IMR-90 (cell line): ENCODE measurements at regions not wholly inside any gene's neighbourhood (a gene's known extent, or its start where the extent isn't known, plus 50 kb on each side); places are given as distances from the start of the nearest gene placed in this dataset.

Source experiments
- ATAC-seq: fragments of 200-7000 bp; cut with Tn5 transposase; 2 replicates; pipeline ENCODE4 v1.9.1; 2020; ENCODE audit warnings: low read depth, mild to moderate bottlenecking, moderate library complexity
- BruUV-seq: library from RNA; stranded (reverse); fragments of 400-500 nt; replicated peaks from 2 replicates; lab custom pipeline; 2021; lab: Mats Ljungman, UMichigan
- CTCF ChIA-PET: fragments of 300-600 bp; formaldehyde crosslinking; extraction: SDS; loops from one replicate; lab custom pipeline; 2021; ENCODE audit warnings: antibody characterized with exemption; lab: Yijun Ruan, JAX
- POLR2A ChIA-PET: fragments of 300-600 bp; sonication (Branson Sonifier 250); formaldehyde crosslinking; loops from one replicate; lab custom pipeline; 2022; ENCODE audit warnings: antibody characterized with exemption; ENCODE audit not compliant: unreplicated experiment; lab: Charles Lee
- DNase-seq: peaks from one replicate; pipeline ENCODE4 v3.0.0; 2013
- H2AFZ ChIP-seq: replicated peaks from 2 replicates; pipeline ENCODE3; 2013; ENCODE audit warnings: low read length, mild to moderate bottlenecking; ENCODE audit not compliant: poor library complexity
- H2AK5ac ChIP-seq: 2 replicates; pipeline ENCODE4 v1.6.1; 2013; ENCODE audit warnings: low read depth, low read length, inconsistent platforms
- H2AK9ac ChIP-seq: replicated peaks from 2 replicates; pipeline ENCODE3; 2013; ENCODE audit warnings: mild to moderate bottlenecking, low read depth, low read length, moderate library complexity; ENCODE audit not compliant: poor library complexity
- H2BK120ac ChIP-seq: 2 replicates; pipeline ENCODE4 v1.6.1; 2013; ENCODE audit warnings: low read depth, low read length, inconsistent platforms
- H2BK15ac ChIP-seq: 3 replicates; pipeline ENCODE4 v1.6.1; 2013; ENCODE audit warnings: low read depth, low read length, inconsistent platforms
- H2BK20ac ChIP-seq: 2 replicates; pipeline ENCODE4 v1.6.1; 2013; ENCODE audit warnings: low read depth, mild to moderate bottlenecking, inconsistent platforms, low read length, moderate library complexity
- H2BK5ac ChIP-seq: 2 replicates; pipeline ENCODE4 v1.6.1; 2013; ENCODE audit warnings: mild to moderate bottlenecking, low read depth, low read length, inconsistent platforms; ENCODE audit not compliant: poor library complexity, severe bottlenecking
- H3K14ac ChIP-seq: replicated peaks from 2 replicates; pipeline ENCODE4 v1.6.1; 2013; ENCODE audit warnings: low read depth, low read length, inconsistent platforms
- H3K18ac ChIP-seq: 2 replicates; pipeline ENCODE4 v1.6.1; 2013; ENCODE audit warnings: low read depth, low read length, control low read depth
- H3K23ac ChIP-seq: 2 replicates; pipeline ENCODE4 v1.6.1; 2013; ENCODE audit warnings: low read depth, low read length, inconsistent platforms
- H3K27ac ChIP-seq: 2 replicates; pipeline ENCODE4 v1.5.1; 2013; ENCODE audit warnings: mild to moderate bottlenecking, control low read depth, low read length; ENCODE audit not compliant: insufficient read depth
- H3K27me3 ChIP-seq: 2 replicates; pipeline ENCODE4 v1.6.1; 2013; ENCODE audit warnings: low read length; ENCODE audit not compliant: control insufficient read depth, insufficient read depth
- H3K36me3 ChIP-seq: 2 replicates; pipeline ENCODE4 v1.6.1; 2013; ENCODE audit warnings: low read length, mixed read lengths; ENCODE audit not compliant: control insufficient read depth, insufficient read depth
- H3K4ac ChIP-seq: 2 replicates; pipeline ENCODE4 v1.6.1; 2013; ENCODE audit warnings: low read depth, low read length, inconsistent platforms
- H3K4me1 ChIP-seq: 2 replicates; pipeline ENCODE4 v1.6.1; 2013; ENCODE audit warnings: low read length, mixed read lengths; ENCODE audit not compliant: control insufficient read depth, insufficient read depth
- H3K4me2 ChIP-seq: 2 replicates; pipeline ENCODE4 v1.6.1; 2013; ENCODE audit warnings: low read depth, mild to moderate bottlenecking, control low read depth, low read length, moderate library complexity
- H3K4me3 ChIP-seq: 2 replicates; pipeline ENCODE4 v1.5.1; 2013; ENCODE audit warnings: low read depth, mild to moderate bottlenecking, control low read depth, low read length, moderate library complexity; ENCODE audit not compliant: insufficient read depth
- H3K56ac ChIP-seq: 2 replicates; pipeline ENCODE4 v1.6.1; 2013; ENCODE audit warnings: low read length, inconsistent platforms; ENCODE audit not compliant: insufficient read depth; ENCODE audit errors: extremely low read depth
- H3K79me1 ChIP-seq, 2 experiments: 2 replicates each; pipeline ENCODE4 v1.6.1; 2013; ENCODE audit warnings: low read length in 2 of 2, inconsistent platforms in 1 of 2, low read depth in 1 of 2
- H3K9ac ChIP-seq: 2 replicates; pipeline ENCODE4 v1.6.1; 2013; ENCODE audit warnings: low read depth, low read length, control low read depth
- H3K9me1 ChIP-seq: 2 replicates; pipeline ENCODE4 v1.6.1; 2013; ENCODE audit warnings: low read length, inconsistent platforms; ENCODE audit not compliant: insufficient read depth
- H3K9me3 ChIP-seq: 2 replicates; pipeline ENCODE4 v1.6.1; 2013; ENCODE audit warnings: low read length; ENCODE audit not compliant: control insufficient read depth, insufficient read depth
- H4K20me1 ChIP-seq: 2 replicates; pipeline ENCODE4 v1.6.1; 2013; ENCODE audit warnings: low read length, inconsistent platforms; ENCODE audit not compliant: insufficient read depth
- H4K5ac ChIP-seq: 2 replicates; pipeline ENCODE4 v1.6.1; 2013; ENCODE audit warnings: mild to moderate bottlenecking, low read depth, low read length, control low read depth
- H4K8ac ChIP-seq, 2 experiments: 2 replicates each; pipeline ENCODE4 v1.6.1; 2013; ENCODE audit warnings: low read depth in 2 of 2, low read length in 2 of 2, control low read depth in 1 of 2, inconsistent platforms in 1 of 2
- H4K91ac ChIP-seq: 2 replicates; pipeline ENCODE4 v1.6.1; 2013; ENCODE audit warnings: low read depth, low read length, inconsistent platforms; ENCODE audit not compliant: insufficient read depth
- CEBPB ChIP-seq: IDR thresholded peaks from 2 replicates; pipeline ENCODE4 v1.6.1; 2012; ENCODE audit warnings: low read depth, low read length, improper control_type of control experiment
- FOS ChIP-seq: fragments of 150-350 bp; IDR thresholded peaks from 2 replicates; pipeline ENCODE4 v1.6.1; 2016; ENCODE audit warnings: low read depth, low read length
- MXI1 ChIP-seq: IDR thresholded peaks from 2 replicates; pipeline ENCODE4 v1.6.1; 2012; ENCODE audit warnings: low read depth, mild to moderate bottlenecking, low read length, moderate library complexity, borderline replicate concordance
- WGBS, 2 experiments: methylation state at CpG; one replicate each; pipeline versions ENCODE4 v1.1.5 to v1.1.7; 2013; ENCODE audit warnings: missing lambda C conversion rate in 2 of 2; ENCODE audit not compliant: insufficient read length in 1 of 2; ENCODE audit errors: extremely low coverage in 2 of 2; 5-methylcytosine and 5-hydroxymethylcytosine counted together
- dilution Hi-C: fragments of 300-500 bp; cut with HindIII; formaldehyde crosslinking; loops from one replicate; pipeline ENCODE4 v1.14.3; 2018; ENCODE audit warnings: low sequenced_read_pairs; ENCODE audit not compliant: unreplicated experiment
- in situ Hi-C: fragments of 300-500 bp; cut with MboI; formaldehyde crosslinking; loops from 3 replicates; pipeline ENCODE4 v1.14.3; 2019; ENCODE audit warnings: low sequenced_read_pairs, inconsistent platforms, mixed read lengths
- intact Hi-C: fragments of 100-400 bp; cut with micrococcal nuclease; formaldehyde crosslinking; loops from 2 replicates; pipeline ENCODE4 v1.10.0; 2022
- TF ChIP-seq, protein P1 (sequence below): fragments of 150-350 bp; IDR thresholded peaks from 2 replicates; pipeline ENCODE4 v1.6.1; 2016; ENCODE audit warnings: low read depth, mild to moderate bottlenecking, low read length, moderate library complexity, borderline replicate concordance
- TF ChIP-seq, protein P2 (sequence below): conservative IDR thresholded peaks from 2 replicates; pipeline ENCODE4 v1.5.1; 2012; ENCODE audit warnings: mild to moderate bottlenecking, low read depth, low read length, improper control_type of control experiment

DNA sequence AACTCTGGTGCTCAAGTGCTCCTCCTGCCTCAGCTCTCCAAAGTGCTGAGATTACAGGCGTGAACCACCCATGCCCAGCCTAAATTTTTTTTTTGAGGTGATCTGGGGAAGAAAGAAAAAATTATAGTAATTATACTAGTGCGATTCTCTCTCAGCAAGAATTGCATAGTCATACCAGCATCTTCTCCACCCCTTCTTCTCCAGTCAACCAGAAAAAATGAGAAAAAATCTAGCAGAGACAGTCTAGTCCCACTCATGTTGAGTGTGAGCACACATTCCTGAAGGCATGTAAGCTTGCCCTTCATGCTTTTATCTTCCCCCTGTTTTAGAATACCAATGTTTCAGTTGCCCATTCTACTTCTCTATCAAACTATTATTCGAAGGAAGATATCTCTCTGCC, 207.6 kb downstream of the S1PR1 start:
- DNase-seq (no peak), ATAC-seq (no peak)
- intact Hi-C loops = no loop called here
- Histone ChIP-seq H2BK120ac (no peak overlapping the region), H4K8ac (no peak overlapping the region), H3K79me1 (no peaks in the 10 kb centered on the region), H2BK15ac (no peak overlapping the region), H3K9ac (no peak overlapping the region), H3K9me1 (no peaks in the 10 kb centered on the region), H3K18ac (no peak overlapping the region), H3K4me2 (no peak overlapping the region), H2BK5ac (no peak overlapping the region), H3K56ac (no peak overlapping the region), H2BK20ac (no peak overlapping the region), H3K9me3 (no peaks in the 10 kb centered on the region), H3K4ac (no peak overlapping the region), H4K20me1 (no peaks in the 10 kb centered on the region), H4K91ac (no peak overlapping the region), H2AK9ac (no peak overlapping the region), H2AK5ac (no peak overlapping the region), H3K14ac (no peak overlapping the region), H2AFZ (no peak overlapping the region), H3K36me3 (no peaks in the 10 kb centered on the region), H3K27ac (no peak overlapping the region), H3K27me3 (peaks cover 2% of the 10 kb centered on the region; the same call in 1 of the 2 replicates), H3K23ac (no peak overlapping the region), H3K4me1 (no peaks in the 10 kb centered on the region), H4K5ac (no peak overlapping the region), H3K4me3 (no peak overlapping the region)
- TF ChIP-seq, protein P1, sequence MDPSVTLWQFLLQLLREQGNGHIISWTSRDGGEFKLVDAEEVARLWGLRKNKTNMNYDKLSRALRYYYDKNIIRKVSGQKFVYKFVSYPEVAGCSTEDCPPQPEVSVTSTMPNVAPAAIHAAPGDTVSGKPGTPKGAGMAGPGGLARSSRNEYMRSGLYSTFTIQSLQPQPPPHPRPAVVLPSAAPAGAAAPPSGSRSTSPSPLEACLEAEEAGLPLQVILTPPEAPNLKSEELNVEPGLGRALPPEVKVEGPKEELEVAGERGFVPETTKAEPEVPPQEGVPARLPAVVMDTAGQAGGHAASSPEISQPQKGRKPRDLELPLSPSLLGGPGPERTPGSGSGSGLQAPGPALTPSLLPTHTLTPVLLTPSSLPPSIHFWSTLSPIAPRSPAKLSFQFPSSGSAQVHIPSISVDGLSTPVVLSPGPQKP = no peak
- TF ChIP-seq MXI1 (no peak), CEBPB (no peak), FOS (no peak)
- TF ChIP-seq, protein P2, sequence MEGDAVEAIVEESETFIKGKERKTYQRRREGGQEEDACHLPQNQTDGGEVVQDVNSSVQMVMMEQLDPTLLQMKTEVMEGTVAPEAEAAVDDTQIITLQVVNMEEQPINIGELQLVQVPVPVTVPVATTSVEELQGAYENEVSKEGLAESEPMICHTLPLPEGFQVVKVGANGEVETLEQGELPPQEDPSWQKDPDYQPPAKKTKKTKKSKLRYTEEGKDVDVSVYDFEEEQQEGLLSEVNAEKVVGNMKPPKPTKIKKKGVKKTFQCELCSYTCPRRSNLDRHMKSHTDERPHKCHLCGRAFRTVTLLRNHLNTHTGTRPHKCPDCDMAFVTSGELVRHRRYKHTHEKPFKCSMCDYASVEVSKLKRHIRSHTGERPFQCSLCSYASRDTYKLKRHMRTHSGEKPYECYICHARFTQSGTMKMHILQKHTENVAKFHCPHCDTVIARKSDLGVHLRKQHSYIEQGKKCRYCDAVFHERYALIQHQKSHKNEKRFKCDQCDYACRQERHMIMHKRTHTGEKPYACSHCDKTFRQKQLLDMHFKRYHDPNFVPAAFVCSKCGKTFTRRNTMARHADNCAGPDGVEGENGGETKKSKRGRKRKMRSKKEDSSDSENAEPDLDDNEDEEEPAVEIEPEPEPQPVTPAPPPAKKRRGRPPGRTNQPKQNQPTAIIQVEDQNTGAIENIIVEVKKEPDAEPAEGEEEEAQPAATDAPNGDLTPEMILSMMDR = no peak
- ChIA-PET CTCF (interaction anchor here (1.2 kb wide), 1 partner anchor 17 kb away, joined by 3 read pairs; no protein-coding TSS in a partner anchor), POLR2A (no interaction called here)
- dilution Hi-C loops = no loop called here
- in situ Hi-C loops = no loop called here
- no CpG with 5 or more reads among the region's 3 CpGs for WGBS, 2 experiments
- BruUV-seq = no TSS peak
